PC-3 (cell line): ENCODE measurements at regions not wholly inside any gene's neighbourhood (a gene's known extent, or its start where the extent isn't known, plus 50 kb on each side); places are given as distances from the start of the nearest gene placed in this dataset.
"Not testable (repeated sequence)": the region's sequence is repeated elsewhere in the genome, so short reads cannot be mapped to it uniquely, and the experiment has no call there.

Experiments used
- ATAC-seq: fragments of 200-7000 bp; cut with Tn5 transposase; 2 replicates; pipeline ENCODE4 v1.9.1; 2020; ENCODE audit warnings: mild to moderate bottlenecking, moderate library complexity
- BruUV-seq: library from RNA; stranded (reverse); fragments of 400-500 nt; replicated peaks from 2 replicates; lab custom pipeline; 2021; lab: Mats Ljungman, UMichigan
- CTCF ChIA-PET: fragments of 300-600 bp; sonication (Branson Sonifier 250); formaldehyde crosslinking; loops from one replicate; lab custom pipeline; 2022; ENCODE audit warnings: antibody characterized with exemption; lab: Charles Lee
- POLR2A ChIA-PET: fragments of 300-600 bp; sonication (Branson Sonifier 250); formaldehyde crosslinking; loops from one replicate; lab custom pipeline; 2022; ENCODE audit warnings: antibody characterized with exemption; ENCODE audit not compliant: unreplicated experiment; lab: Charles Lee
- DNase-seq: peaks from one replicate; pipeline ENCODE4 v3.0.0-alpha.2; 2015
- H2AFZ ChIP-seq: fragments of 300-600 bp; sonication (generic); 2 replicates; pipeline ENCODE4 v1.6.0; 2016; ENCODE audit warnings: antibody characterized with exemption, low read length
- H3F3A ChIP-seq: fragments of 300-600 bp; sonication (generic); one replicate; pipeline ENCODE4 v1.6.0; 2017; ENCODE audit warnings: antibody characterized with exemption, low read length, control low read depth, mild to moderate bottlenecking; ENCODE audit not compliant: unreplicated experiment
- H3K27ac ChIP-seq: fragments of 300-600 bp; sonication (generic); 2 replicates; pipeline ENCODE4 v1.5.1; 2016; ENCODE audit warnings: mild to moderate bottlenecking, low read length
- H3K27me3 ChIP-seq: fragments of 300-600 bp; sonication (generic); 2 replicates; pipeline ENCODE4 v1.6.1; 2016; ENCODE audit warnings: low read length, mixed read lengths
- H3K36me3 ChIP-seq: fragments of 300-600 bp; sonication (generic); 2 replicates; pipeline ENCODE4 v1.6.1; 2016; ENCODE audit warnings: low read depth, mixed run types, low read length, mixed read lengths
- H3K4me1 ChIP-seq: fragments of 300-600 bp; sonication (generic); 2 replicates; pipeline ENCODE4 v1.5.1; 2016; ENCODE audit warnings: low read length; ENCODE audit not compliant: insufficient read depth
- H3K4me2 ChIP-seq: fragments of 300-600 bp; sonication (generic); 2 replicates; pipeline ENCODE4 v1.6.0; 2016; ENCODE audit warnings: low read length
- H3K4me3 ChIP-seq: fragments of 300-600 bp; sonication (generic); 2 replicates; pipeline ENCODE4 v1.5.1; 2016; ENCODE audit warnings: mild to moderate bottlenecking, low read length, mixed read lengths
- H3K79me2 ChIP-seq: fragments of 300-600 bp; sonication (generic); 2 replicates; pipeline ENCODE4 v1.6.1; 2017; ENCODE audit warnings: low read length, mixed read lengths
- H3K9ac ChIP-seq: fragments of 300-600 bp; sonication (generic); 2 replicates; pipeline ENCODE4 v1.6.0; 2016; ENCODE audit warnings: mild to moderate bottlenecking, low read length
- H3K9me2 ChIP-seq: fragments of 300-600 bp; sonication (generic); replicated peaks from 2 replicates; pipeline ENCODE4 v1.6.1; 2016; ENCODE audit warnings: mixed run types, low read length, mixed read lengths
- H3K9me3 ChIP-seq: fragments of 300-600 bp; sonication (generic); 2 replicates; pipeline ENCODE4 v1.6.1; 2016; ENCODE audit warnings: low read length, mixed read lengths
- H4K20me1 ChIP-seq: fragments of 300-600 bp; sonication (generic); 2 replicates; pipeline ENCODE4 v1.6.1; 2016; ENCODE audit warnings: low read length, mixed read lengths
- EZH2 ChIP-seq: fragments of 300-600 bp; sonication (generic); IDR thresholded peaks from one replicate; pipeline ENCODE4 v1.6.1; 2017; ENCODE audit warnings: antibody characterized with exemption, mild to moderate bottlenecking, low read length; ENCODE audit not compliant: unreplicated experiment
- EZH2phosphoT487 ChIP-seq: fragments of 300-600 bp; sonication (generic); IDR thresholded peaks from 2 replicates; pipeline ENCODE4 v1.6.1; 2018; ENCODE audit warnings: mild to moderate bottlenecking, antibody characterized with exemption, low read length, borderline replicate concordance
- intact Hi-C: fragments of 100-400 bp; cut with micrococcal nuclease; formaldehyde crosslinking; loops from 2 replicates; pipeline ENCODE4 v1.9.0; 2023
- TF ChIP-seq, protein P1 (sequence below): fragments of 300-600 bp; sonication (generic); conservative IDR thresholded peaks from 2 replicates; pipeline ENCODE4 v1.5.1; 2017; ENCODE audit warnings: antibody characterized with exemption, low read depth, mild to moderate bottlenecking, low read length

GRCh38 chr18:66011916-66012315 lies 261.1 kb downstream of the CDH7 start:
- H3K9me2 ChIP-seq, result no peaks in the 10 kb centered on the region
- H3K27me3 ChIP-seq, result no peaks in the 10 kb centered on the region
- H3K9ac ChIP-seq, result no peak overlapping the region
- H3K36me3 ChIP-seq, result no peaks in the 10 kb centered on the region
- ChIA-PET POLR2A (no interaction called here), CTCF (interaction anchor here (0.6 kb wide), 1 partner anchor 108 kb away, joined by 4 read pairs; no protein-coding TSS in a partner anchor)
- H3K27ac ChIP-seq, result no peak overlapping the region
- no peaks in the 10 kb centered on the region for H4K20me1 ChIP-seq
- DNase-seq (no peak), ATAC-seq (no peak)
- no peaks in the 10 kb centered on the region for H3K79me2 ChIP-seq
- intact Hi-C loops, result no loop called here
- no peaks in the 10 kb centered on the region for H3F3A ChIP-seq
- no peak overlapping the region for H3K4me2 ChIP-seq
- no peak overlapping the region for H2AFZ ChIP-seq
- H3K9me3 ChIP-seq, result no peaks in the 10 kb centered on the region
- H3K4me3 ChIP-seq, result no peak overlapping the region
- BruUV-seq, result no TSS peak
- H3K4me1 ChIP-seq, result peaks cover 13% of the 10 kb centered on the region
- TF ChIP-seq, protein P1, sequence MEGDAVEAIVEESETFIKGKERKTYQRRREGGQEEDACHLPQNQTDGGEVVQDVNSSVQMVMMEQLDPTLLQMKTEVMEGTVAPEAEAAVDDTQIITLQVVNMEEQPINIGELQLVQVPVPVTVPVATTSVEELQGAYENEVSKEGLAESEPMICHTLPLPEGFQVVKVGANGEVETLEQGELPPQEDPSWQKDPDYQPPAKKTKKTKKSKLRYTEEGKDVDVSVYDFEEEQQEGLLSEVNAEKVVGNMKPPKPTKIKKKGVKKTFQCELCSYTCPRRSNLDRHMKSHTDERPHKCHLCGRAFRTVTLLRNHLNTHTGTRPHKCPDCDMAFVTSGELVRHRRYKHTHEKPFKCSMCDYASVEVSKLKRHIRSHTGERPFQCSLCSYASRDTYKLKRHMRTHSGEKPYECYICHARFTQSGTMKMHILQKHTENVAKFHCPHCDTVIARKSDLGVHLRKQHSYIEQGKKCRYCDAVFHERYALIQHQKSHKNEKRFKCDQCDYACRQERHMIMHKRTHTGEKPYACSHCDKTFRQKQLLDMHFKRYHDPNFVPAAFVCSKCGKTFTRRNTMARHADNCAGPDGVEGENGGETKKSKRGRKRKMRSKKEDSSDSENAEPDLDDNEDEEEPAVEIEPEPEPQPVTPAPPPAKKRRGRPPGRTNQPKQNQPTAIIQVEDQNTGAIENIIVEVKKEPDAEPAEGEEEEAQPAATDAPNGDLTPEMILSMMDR, result no peak
- TF ChIP-seq EZH2, result no peak
- TF ChIP-seq EZH2phosphoT487, result no peak

DNA sequence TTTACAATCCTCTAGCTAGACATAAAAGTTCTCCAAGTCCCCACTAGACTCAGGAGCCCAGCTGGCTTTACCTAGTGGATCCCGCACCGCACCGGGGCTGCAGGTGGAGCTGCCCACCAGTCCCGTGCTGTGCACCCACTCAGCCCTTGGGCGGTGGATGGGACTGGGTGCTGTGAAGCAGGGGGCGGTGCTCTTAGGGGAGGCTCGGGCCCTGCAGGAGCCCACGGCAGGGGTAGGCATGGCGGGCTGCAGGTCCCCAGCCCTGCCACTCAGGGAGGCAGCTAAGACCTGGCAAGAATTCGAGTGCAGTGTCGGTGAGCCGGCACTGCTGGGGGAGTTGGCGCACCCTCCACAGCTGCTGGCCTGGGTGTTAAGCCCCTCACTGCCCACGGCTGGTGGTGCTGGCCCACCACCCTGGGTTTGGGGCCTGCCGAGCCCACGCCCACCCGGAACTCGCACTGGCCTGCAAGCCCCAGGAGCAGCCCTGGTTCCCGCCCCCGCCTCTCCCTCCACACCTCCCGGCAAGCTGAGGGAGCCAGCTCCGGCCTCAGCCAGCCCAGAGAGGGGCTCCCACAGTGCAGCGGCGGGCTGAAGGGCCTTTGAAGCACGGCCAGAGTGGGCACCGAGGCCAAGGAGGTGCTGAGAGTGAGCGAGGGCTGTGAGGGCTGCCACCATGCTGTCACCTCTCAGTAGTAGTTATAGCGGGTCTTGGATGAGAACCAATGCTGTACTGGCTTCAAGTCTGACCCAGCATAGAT lies 255.2 kb downstream of the CDH7 start:
- H3F3A ChIP-seq, result no peaks in the 10 kb centered on the region
- H3K9ac ChIP-seq, result no peak overlapping the region
- no peaks in the 10 kb centered on the region for H3K36me3 ChIP-seq
- H3K79me2 ChIP-seq, result no peaks in the 10 kb centered on the region
- intact Hi-C loops, result no loop called here
- H2AFZ ChIP-seq, result no peak overlapping the region
- no peaks in the 10 kb centered on the region for H4K20me1 ChIP-seq
- H3K27me3 ChIP-seq, result no peaks in the 10 kb centered on the region
- no peaks in the 10 kb centered on the region for H3K9me2 ChIP-seq
- CTCF ChIA-PET, result no interaction called here
- no peak overlapping the region for H3K4me2 ChIP-seq
- no peak overlapping the region for H3K27ac ChIP-seq
- no peaks in the 10 kb centered on the region for H3K4me1 ChIP-seq
- no peak for TF ChIP-seq EZH2phosphoT487
- TF ChIP-seq EZH2, result no peak
- TF ChIP-seq, protein P1, result no peak
- no peak overlapping the region for H3K4me3 ChIP-seq
- H3K9me3 ChIP-seq, result no peaks in the 10 kb centered on the region
- ATAC-seq (no peak), DNase-seq (no peak)
- POLR2A ChIA-PET, result no interaction called here
- no TSS peak for BruUV-seq

DNA sequence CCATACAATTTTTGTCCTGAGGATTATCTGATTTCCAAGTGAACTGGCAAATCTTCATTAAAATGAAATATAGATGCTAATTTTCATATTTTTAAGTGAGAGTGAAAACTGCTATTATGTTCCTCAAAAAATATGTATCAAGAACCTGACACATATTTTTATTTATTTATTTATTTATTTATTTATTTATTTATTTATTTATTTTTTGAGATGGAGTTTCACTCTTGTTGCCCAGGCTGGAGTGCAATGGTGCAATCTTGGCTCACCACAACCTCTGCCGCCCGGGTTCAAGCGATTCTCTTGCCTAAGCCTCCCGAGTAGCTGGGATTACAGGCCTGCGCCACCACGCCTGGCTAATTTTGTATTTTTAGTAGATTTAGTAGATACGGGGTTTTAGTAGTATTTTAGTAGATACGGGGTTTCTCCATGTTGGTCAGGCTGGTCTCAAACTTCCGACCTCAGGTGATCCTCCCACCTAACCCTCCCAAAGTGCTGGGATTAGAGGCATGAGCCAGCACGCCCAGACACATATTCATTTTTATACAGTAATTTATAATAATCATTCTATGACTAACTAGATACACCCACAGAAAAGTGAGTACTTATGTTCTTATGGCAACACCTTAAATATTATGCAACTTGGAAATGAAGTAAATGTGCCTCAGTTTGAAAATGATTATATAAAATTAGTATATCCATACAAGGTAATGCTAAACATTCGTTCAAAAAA lies 248.3 kb downstream of the CDH7 start:
- BruUV-seq, intact Hi-C loops, H3K9me2 ChIP-seq, H3K4me1 ChIP-seq, H3K9ac ChIP-seq, H3K79me2 ChIP-seq, H4K20me1 ChIP-seq, H2AFZ ChIP-seq, DNase-seq, H3K27me3 ChIP-seq, H3K27ac ChIP-seq, H3F3A ChIP-seq, POLR2A ChIA-PET, ATAC-seq, CTCF ChIA-PET, H3K9me3 ChIP-seq, H3K4me2 ChIP-seq, H3K36me3 ChIP-seq, H3K4me3 ChIP-seq: not testable (repeated sequence)
